ENCODE measurements at regions not wholly inside any gene's neighbourhood (a gene's known extent, or its start where the extent isn't known, plus 50 kb on each side); places are given as distances from the start of the nearest gene placed in this dataset.

- TF ChIP-seq CTCF (IDR thresholded peaks at IDR 0.05) (no peak), POLR2A (IDR thresholded peaks at IDR 0.05) (no peak), EP300 (IDR thresholded peaks at IDR 0.05) (no peak), POLR2AphosphoS5 (IDR thresholded peaks at IDR 0.05) (no peak)
Observed at GRCh38 chr6:144957236-144957937, 672.3 kb downstream of the UTRN start.

All from suprapubic skin (tissue), 4 donors.